Caco-2 (cell line): ENCODE measurements at regions not wholly inside any gene's neighbourhood (a gene's known extent, or its start where the extent isn't known, plus 50 kb on each side); places are given as distances from the start of the nearest gene placed in this dataset.

ENCODE experiments used
- BruUV-seq: library from RNA; stranded (reverse); fragments of 400-500 nt; replicated peaks from 2 replicates; lab custom pipeline; 2021; lab: Mats Ljungman, UMichigan
- CTCF ChIA-PET: fragments of 300-600 bp; sonication (Branson Sonifier 250); formaldehyde crosslinking; loops from one replicate; lab custom pipeline; 2022; ENCODE audit warnings: antibody characterized with exemption; lab: Charles Lee
- POLR2A ChIA-PET: fragments of 300-600 bp; sonication (Branson Sonifier 250); formaldehyde crosslinking; loops from one replicate; lab custom pipeline; 2022; ENCODE audit warnings: antibody characterized with exemption; lab: Charles Lee
- DNase-seq, 2 experiments: peaks; one replicate each; pipeline versions ENCODE4 v3.0.0 to v3.0.0-alpha.2; 2020 to 2022
- H3K27me3 ChIP-seq: replicated peaks from 2 replicates; pipeline ENCODE4 v1.6.0; 2011; ENCODE audit warnings: low read length; ENCODE audit not compliant: control insufficient read depth, insufficient read depth
- H3K36me3 ChIP-seq: 2 replicates; pipeline ENCODE4 v1.5.1; 2011; ENCODE audit warnings: low read length; ENCODE audit not compliant: control insufficient read depth, insufficient read depth
- H3K4me1 ChIP-seq: fragments of 250-450 bp; sonication (Bioruptor Pico); 2 replicates; pipeline ENCODE4 v1.5.1; 2020; ENCODE audit warnings: mild to moderate bottlenecking
- H3K4me3 ChIP-seq: 2 replicates; pipeline ENCODE4 v1.5.1; 2011; ENCODE audit warnings: low read depth, mild to moderate bottlenecking, control low read depth, low read length
- H3K9me3 ChIP-seq: fragments of 250-450 bp; sonication (Bioruptor Pico); 2 replicates; pipeline ENCODE4 v1.5.1; 2020; ENCODE audit warnings: mild to moderate bottlenecking, moderate library complexity
- H3K27ac Mint-ChIP-seq: one replicate; pipeline ENCODE4 v1.8.0; 2022; ENCODE audit warnings: mixed read lengths; ENCODE audit not compliant: unreplicated experiment
- H3K27me3 Mint-ChIP-seq: one replicate; pipeline ENCODE4 v1.8.0; 2022; ENCODE audit warnings: mixed read lengths; ENCODE audit not compliant: insufficient read depth, unreplicated experiment
- H3K36me3 Mint-ChIP-seq: one replicate; pipeline ENCODE4 v1.8.0; 2022; ENCODE audit warnings: mild to moderate bottlenecking, mixed read lengths; ENCODE audit not compliant: insufficient read depth, unreplicated experiment
- H3K4me1 Mint-ChIP-seq: one replicate; pipeline ENCODE4 v1.8.0; 2022; ENCODE audit warnings: low read depth, mixed read lengths; ENCODE audit not compliant: unreplicated experiment
- H3K4me3 Mint-ChIP-seq: one replicate; pipeline ENCODE4 v1.8.0; 2022; ENCODE audit warnings: mild to moderate bottlenecking, moderate library complexity, mixed read lengths; ENCODE audit not compliant: unreplicated experiment
- H3K9me3 Mint-ChIP-seq: one replicate; pipeline ENCODE4 v1.8.0; 2022; ENCODE audit warnings: mixed read lengths; ENCODE audit not compliant: unreplicated experiment
- CTCF ChIP-seq, 2 experiments: fragments of 200-600 bp in 1 of 2; IDR thresholded peaks; 1 replicate in 1 of 2; 2 replicates in 1 of 2; pipeline versions ENCODE4 v1.5.1 to v1.8.0; 2011 to 2022; ENCODE audit warnings: antibody characterized with exemption in 1 of 2, control low read depth in 1 of 2, inconsistent platforms in 1 of 2, low read depth in 1 of 2, low read length in 1 of 2, mild to moderate bottlenecking in 1 of 2, moderate library complexity in 1 of 2; ENCODE audit not compliant: insufficient read depth in 1 of 2, severe bottlenecking in 1 of 2, unreplicated experiment in 1 of 2
- intact Hi-C: fragments of 100-400 bp; cut with micrococcal nuclease; formaldehyde crosslinking; loops from one replicate; pipeline ENCODE4 v1.10.0; 2022; ENCODE audit not compliant: unreplicated experiment

GRCh38 chr16:50946098-50946497 is 204.2 kb downstream of the CYLD start:
- H3K36me3 Mint-ChIP-seq, result no peaks in the 10 kb centered on the region
- H3K27ac Mint-ChIP-seq, result no peak overlapping the region
- TF ChIP-seq CTCF (IDR thresholded peaks at IDR 0.05; ENCODE audit: insufficient read depth in 1 of 2, low read depth in 1 of 2, low read length in 1 of 2, severe bottlenecking in 1 of 2, unreplicated experiment in 1 of 2), result no peak
- H3K9me3 Mint-ChIP-seq, result no peaks in the 10 kb centered on the region
- H3K9me3 ChIP-seq, result no peaks in the 10 kb centered on the region
- no peaks in the 10 kb centered on the region for H3K27me3 ChIP-seq
- no peak for DNase-seq
- H3K4me1 ChIP-seq, result no peaks in the 10 kb centered on the region
- H3K4me1 Mint-ChIP-seq, result no peaks in the 10 kb centered on the region
- POLR2A ChIA-PET, result no interaction called here
- CTCF ChIA-PET, result no interaction called here
- no peak overlapping the region for H3K4me3 Mint-ChIP-seq
- no peaks in the 10 kb centered on the region for H3K36me3 ChIP-seq
- no peak overlapping the region for H3K4me3 ChIP-seq
- no TSS peak for BruUV-seq
- intact Hi-C loops, result no loop called here
- peaks cover 7% of the 10 kb centered on the region for H3K27me3 Mint-ChIP-seq

GRCh38 chr16:50945171-50945570 is 203.3 kb downstream of the CYLD start:
- Histone ChIP-seq H3K36me3 (no peaks in the 10 kb centered on the region), H3K27me3 (no peaks in the 10 kb centered on the region), H3K9me3 (no peaks in the 10 kb centered on the region), H3K4me1 (no peaks in the 10 kb centered on the region), H3K4me3 (no peak overlapping the region)
- H3K9me3 Mint-ChIP-seq, result no peaks in the 10 kb centered on the region
- BruUV-seq, result no TSS peak
- no peaks in the 10 kb centered on the region for H3K36me3 Mint-ChIP-seq
- no peak overlapping the region for H3K27ac Mint-ChIP-seq
- intact Hi-C loops, result no loop called here
- H3K4me3 Mint-ChIP-seq, result no peak overlapping the region
- H3K27me3 Mint-ChIP-seq, result peaks cover 7% of the 10 kb centered on the region
- no peak for TF ChIP-seq CTCF (IDR thresholded peaks at IDR 0.05; ENCODE audit: insufficient read depth in 1 of 2, low read depth in 1 of 2, low read length in 1 of 2, severe bottlenecking in 1 of 2, unreplicated experiment in 1 of 2)
- no peak for DNase-seq
- ChIA-PET CTCF (no interaction called here), POLR2A (no interaction called here)
- no peaks in the 10 kb centered on the region for H3K4me1 Mint-ChIP-seq

DNA sequence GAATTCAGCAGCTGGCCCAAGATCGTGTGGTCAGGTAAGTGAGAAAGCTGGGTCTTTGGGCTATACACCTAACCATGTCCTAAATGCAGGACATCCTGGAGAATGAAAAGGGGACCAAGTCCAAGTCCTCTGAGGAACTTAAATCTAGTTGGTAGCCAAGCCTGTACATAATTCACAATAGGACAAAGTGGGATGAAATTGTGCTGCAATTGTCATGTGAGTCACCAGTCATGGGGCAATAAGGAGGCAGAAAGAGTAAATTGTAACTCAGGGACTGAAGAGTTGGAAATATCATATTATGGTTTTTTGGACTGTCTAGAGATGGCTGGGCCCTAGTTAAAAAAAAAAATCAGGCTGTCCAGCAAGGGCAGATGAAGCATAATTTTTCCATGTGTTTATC is 202.6 kb downstream of the CYLD start:
- no peak overlapping the region for H3K4me3 Mint-ChIP-seq
- H3K36me3 Mint-ChIP-seq, result no peaks in the 10 kb centered on the region
- no peaks in the 10 kb centered on the region for H3K9me3 ChIP-seq
- H3K27me3 ChIP-seq, result no peaks in the 10 kb centered on the region
- H3K36me3 ChIP-seq, result no peaks in the 10 kb centered on the region
- H3K27me3 Mint-ChIP-seq, result peaks cover 7% of the 10 kb centered on the region
- no peak for DNase-seq
- ChIA-PET CTCF (no interaction called here), POLR2A (no interaction called here)
- no peaks in the 10 kb centered on the region for H3K9me3 Mint-ChIP-seq
- H3K4me1 ChIP-seq, result no peaks in the 10 kb centered on the region
- H3K27ac Mint-ChIP-seq, result no peak overlapping the region
- no peak overlapping the region for H3K4me3 ChIP-seq
- no peak for TF ChIP-seq CTCF (IDR thresholded peaks at IDR 0.05; ENCODE audit: insufficient read depth in 1 of 2, low read depth in 1 of 2, low read length in 1 of 2, severe bottlenecking in 1 of 2, unreplicated experiment in 1 of 2)
- H3K4me1 Mint-ChIP-seq, result no peaks in the 10 kb centered on the region
- intact Hi-C loops, result no loop called here
- BruUV-seq, result no TSS peak
